HepG2 (cell line): ENCODE measurements at regions not wholly inside any gene's neighbourhood (a gene's known extent, or its start where the extent isn't known, plus 50 kb on each side); places are given as distances from the start of the nearest gene placed in this dataset.

ENCODE experiments used
- ATAC-seq: fragments of 200-7000 bp; cut with Tn5 transposase; 3 replicates; pipeline ENCODE4 v1.9.1; 2020; ENCODE audit warnings: mild to moderate bottlenecking, moderate library complexity
- BruUV-seq: library from RNA; stranded (reverse); fragments of 400-500 nt; replicated peaks from 2 replicates; lab custom pipeline; 2021; lab: Mats Ljungman, UMichigan
- CTCF ChIA-PET: fragments of 300-600 bp; formaldehyde crosslinking; extraction: SDS; loops from one replicate; lab custom pipeline; 2021; ENCODE audit warnings: low total read pairs, inconsistent platforms, low intra/inter-chr PET ratio; lab: Yijun Ruan, JAX
- POLR2A ChIA-PET: fragments of 350-600 bp; sonication (Branson Sonifier 250); formaldehyde crosslinking; loops from one replicate; lab custom pipeline; 2020; ENCODE audit warnings: antibody characterized with exemption, inconsistent platforms; lab: Yijun Ruan, JAX
- DNase-seq: peaks from one replicate; pipeline ENCODE4 v3.0.0-alpha.2; 2015; ENCODE audit warnings: low spot score
- FAIRE-seq: peaks from 3 replicates; lab custom pipeline; 2011; peaks lifted over from hg19 to GRCh38; lab: Jason Lieb, UNC
- H2AFZ ChIP-seq: one replicate; pipeline ENCODE4 v1.6.1; 2011; ENCODE audit warnings: low read length, inconsistent platforms
- H3K27ac ChIP-seq: fragments of 300-600 bp; 3 replicates; pipeline ENCODE4 v1.8.0; 2011; ENCODE audit warnings: mixed run types, mild to moderate bottlenecking, mixed read lengths, low read length, inconsistent platforms; ENCODE audit not compliant: insufficient read depth; ENCODE audit errors: extremely low read length
- H3K27me3 ChIP-seq, 2 experiments: fragments of 200-600 bp in 1 of 2; 2 replicates in 1 of 2; 3 replicates in 1 of 2; pipeline versions ENCODE4 v1.6.0 to v1.8.0; 2011; ENCODE audit warnings: low read length in 2 of 2, mild to moderate bottlenecking in 2 of 2, moderate library complexity in 2 of 2, inconsistent platforms in 1 of 2; ENCODE audit not compliant: insufficient read depth in 2 of 2, control insufficient read depth in 1 of 2
- H3K36me3 ChIP-seq, 2 experiments: fragments of 200-600 bp in 1 of 2; replicated peaks in 1 of 2; 2 replicates in 1 of 2; 3 replicates in 1 of 2; pipeline versions ENCODE4 v1.5.1 to v1.8.0; 2011; ENCODE audit warnings: low read length in 2 of 2, inconsistent platforms in 1 of 2; ENCODE audit not compliant: insufficient read depth in 2 of 2, control insufficient read depth in 1 of 2
- H3K4me1 ChIP-seq: 2 replicates; pipeline ENCODE4 v1.5.1; 2012; ENCODE audit warnings: low read length, inconsistent platforms; ENCODE audit not compliant: insufficient read depth
- H3K4me2 ChIP-seq: 2 replicates; pipeline ENCODE4 v1.6.0; 2011; ENCODE audit warnings: low read depth, low read length, inconsistent platforms
- H3K4me3 ChIP-seq, 3 experiments: fragments of 200-600 bp in 1 of 3; sonication (generic), shearing (Covaris generic) in 1 of 3; replicated peaks in 1 of 3; 2 replicates each; pipeline ENCODE4 v1.5.1; 2011 to 2016; ENCODE audit warnings: low read length in 3 of 3, inconsistent platforms in 2 of 3, low read depth in 2 of 3, mild to moderate bottlenecking in 2 of 3, control low read depth in 1 of 3, mixed read lengths in 1 of 3; ENCODE audit not compliant: insufficient read depth in 1 of 3
- H3K79me2 ChIP-seq: one replicate; pipeline ENCODE4 v1.6.1; 2011; ENCODE audit warnings: low read length, inconsistent platforms; ENCODE audit not compliant: insufficient read depth
- H3K9ac ChIP-seq: 2 replicates; pipeline ENCODE4 v1.6.0; 2011; ENCODE audit warnings: mild to moderate bottlenecking, low read depth, low read length, inconsistent platforms; ENCODE audit not compliant: insufficient read depth
- H3K9me3 ChIP-seq: 2 replicates; pipeline ENCODE4 v1.5.1; 2012; ENCODE audit warnings: mild to moderate bottlenecking, low read length
- H4K20me1 ChIP-seq: 2 replicates; pipeline ENCODE4 v1.6.0; 2011; ENCODE audit warnings: inconsistent platforms, mild to moderate bottlenecking, low read length, moderate library complexity; ENCODE audit not compliant: insufficient read depth
- HDAC1 ChIP-seq: sonication (generic); formaldehyde crosslinking; IDR thresholded peaks from 2 replicates; pipeline ENCODE4 v1.5.1; 2020; ENCODE audit warnings: mild to moderate bottlenecking, missing genetic modification reagents
- HNRNPH1 ChIP-seq: fragments of 200-400 bp; formaldehyde crosslinking; optimal IDR thresholded peaks from 2 replicates; pipeline ENCODE3; 2017; ENCODE audit warnings: mild to moderate bottlenecking, low read depth, low read length
- KDM5A ChIP-seq: fragments of 200-600 bp; sonication (generic); IDR thresholded peaks from 2 replicates; pipeline ENCODE4 v1.7.0; 2018; ENCODE audit warnings: antibody characterized with exemption, mild to moderate bottlenecking, low read length, borderline replicate concordance
- KLF11 ChIP-seq: IDR thresholded peaks from 2 replicates; pipeline ENCODE4 v1.6.1; 2016; ENCODE audit warnings: missing compliant biosample characterization
- MAFF ChIP-seq: IDR thresholded peaks from 2 replicates; pipeline ENCODE4 v1.6.1; 2011; ENCODE audit warnings: low read depth, low read length, improper control_type of control experiment
- MAFK ChIP-seq, 2 experiments: IDR thresholded peaks in 1 of 2; conservative IDR thresholded peaks in 1 of 2; 2 replicates each; pipeline ENCODE4 v1.6.1; 2011; ENCODE audit warnings: improper control_type of control experiment in 2 of 2, low read length in 2 of 2
- RFX1 ChIP-seq: fragments of 450-650 bp; IDR thresholded peaks from 2 replicates; pipeline ENCODE4 v1.6.1; 2017
- TCF7L2 ChIP-seq: IDR thresholded peaks from 2 replicates; pipeline ENCODE4 v1.6.1; 2011; ENCODE audit warnings: mild to moderate bottlenecking, low read depth, low read length, moderate library complexity
- ZFYVE20 ChIP-seq: sonication (generic); formaldehyde crosslinking; IDR thresholded peaks from 2 replicates; pipeline ENCODE4 v1.8.0; 2023; ENCODE audit warnings: low read depth, mild to moderate bottlenecking, moderate library complexity, missing genetic modification reagents, borderline replicate concordance
- ZKSCAN1 ChIP-seq: fragments of 150-350 bp; IDR thresholded peaks from 2 replicates; pipeline ENCODE4 v1.6.1; 2014; ENCODE audit warnings: low read length
- ZNF136 ChIP-seq: sonication (generic); formaldehyde crosslinking; IDR thresholded peaks from 2 replicates; pipeline ENCODE4 v1.8.1; 2022; ENCODE audit warnings: low read depth, mild to moderate bottlenecking, moderate library complexity, missing genetic modification reagents
- ZNF143 ChIP-seq: sonication (generic); formaldehyde crosslinking; IDR thresholded peaks from 2 replicates; pipeline ENCODE4 v1.4.0; 2020; ENCODE audit warnings: missing genetic modification reagents
- ZNF225 ChIP-seq: sonication (generic); formaldehyde crosslinking; IDR thresholded peaks from 2 replicates; pipeline ENCODE4 v1.4.0; 2020; ENCODE audit warnings: mild to moderate bottlenecking, missing genetic modification reagents
- ZNF552 ChIP-seq: sonication (generic); formaldehyde crosslinking; IDR thresholded peaks from 2 replicates; pipeline ENCODE4 v1.9.0; 2022; ENCODE audit warnings: missing genetic modification reagents, mild to moderate bottlenecking, borderline replicate concordance
- WGBS: methylation state at CpG from one replicate; pipeline ENCODE4 v1.1.6; 2017; ENCODE audit warnings: low lambda C conversion rate; 5-methylcytosine and 5-hydroxymethylcytosine counted together
- in situ Hi-C: cut with HindIII; loops from 2 replicates; pipeline ENCODE4 v1.10.0; 2017; ENCODE audit warnings: low pct_unique_long_range_greater_than_20kb; ENCODE audit not compliant: extremely low pct_ligation_motif_present
- intact Hi-C: fragments of 100-400 bp; cut with micrococcal nuclease; formaldehyde crosslinking; loops from one replicate; pipeline ENCODE4 v1.10.0; 2022; ENCODE audit not compliant: unreplicated experiment
- TF ChIP-seq, protein P1 (sequence below): sonication (generic); formaldehyde crosslinking; IDR thresholded peaks from 2 replicates; pipeline ENCODE4 v1.5.0; 2020; ENCODE audit warnings: missing genetic modification reagents
- TF ChIP-seq, protein P2 (sequence below): sonication (generic); formaldehyde crosslinking; IDR thresholded peaks from 2 replicates; pipeline ENCODE4 v1.8.0; 2022; ENCODE audit warnings: mild to moderate bottlenecking, missing genetic modification reagents; ENCODE audit not compliant: insufficient replicate concordance

DNA sequence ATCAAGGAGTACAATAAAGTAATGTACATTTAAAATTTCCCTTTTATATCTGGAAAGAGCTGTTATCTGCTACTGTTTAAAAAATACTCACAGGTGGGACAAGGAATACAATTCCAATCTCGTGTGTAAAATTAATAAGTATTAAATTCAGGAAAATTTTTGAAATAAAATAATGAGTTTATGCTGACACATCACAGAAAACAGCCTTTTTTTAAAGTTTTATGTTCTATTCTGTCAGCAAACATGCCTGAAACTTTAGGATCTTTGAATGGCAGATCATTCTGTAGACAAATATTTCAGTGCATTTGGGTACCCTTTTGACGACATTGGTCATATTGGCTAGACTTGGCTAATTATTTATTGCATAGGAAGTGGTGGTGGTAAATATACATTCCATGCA, 254.4 kb upstream of the ETAA1 start:
- ChIA-PET POLR2A (no interaction called here), CTCF (no interaction called here)
- H2AFZ ChIP-seq, result no peak overlapping the region
- no peak for ATAC-seq
- H3K4me1 ChIP-seq, result no peaks in the 10 kb centered on the region
- FAIRE-seq, result no peak
- peaks cover 66% of the 10 kb centered on the region for H3K9me3 ChIP-seq
- no peaks in the 10 kb centered on the region for H3K27me3 ChIP-seq
- TF ChIP-seq ZNF552 (CRISPR knock-in tag) (no peak), ZNF143 (no peak), KLF11 (CRISPR knock-in tag) (no peak), KDM5A (no peak), ZKSCAN1 (no peak), MAFF (peak; percentile 58), MAFK (conservative IDR thresholded peaks at IDR 0.05 in 1 of 2, IDR thresholded peaks at IDR 0.05 in 1 of 2; ENCODE audit: low read length in 2 of 2) (peak; percentile 32 to 66), TCF7L2 (no peak), HNRNPH1 (no peak)
- TF ChIP-seq, protein P1, sequence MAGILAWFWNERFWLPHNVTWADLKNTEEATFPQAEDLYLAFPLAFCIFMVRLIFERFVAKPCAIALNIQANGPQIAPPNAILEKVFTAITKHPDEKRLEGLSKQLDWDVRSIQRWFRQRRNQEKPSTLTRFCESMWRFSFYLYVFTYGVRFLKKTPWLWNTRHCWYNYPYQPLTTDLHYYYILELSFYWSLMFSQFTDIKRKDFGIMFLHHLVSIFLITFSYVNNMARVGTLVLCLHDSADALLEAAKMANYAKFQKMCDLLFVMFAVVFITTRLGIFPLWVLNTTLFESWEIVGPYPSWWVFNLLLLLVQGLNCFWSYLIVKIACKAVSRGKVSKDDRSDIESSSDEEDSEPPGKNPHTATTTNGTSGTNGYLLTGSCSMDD (CRISPR knock-in tag), result no peak
- no peak overlapping the region for H3K27ac ChIP-seq
- intact Hi-C loops (no loop called here), in situ Hi-C loops (no loop called here)
- H3K4me3 ChIP-seq, result no peak overlapping the region
- H3K36me3 ChIP-seq, result no peaks in the 10 kb centered on the region
- H4K20me1 ChIP-seq, result no peaks in the 10 kb centered on the region
- 25% methylated on average over 2 of the region's 2 CpGs for WGBS
- no TSS peak for BruUV-seq
- no peak overlapping the region for H3K4me2 ChIP-seq
- no peak overlapping the region for H3K9ac ChIP-seq
- DNase-seq, result no peak
- H3K79me2 ChIP-seq, result no peaks in the 10 kb centered on the region

DNA sequence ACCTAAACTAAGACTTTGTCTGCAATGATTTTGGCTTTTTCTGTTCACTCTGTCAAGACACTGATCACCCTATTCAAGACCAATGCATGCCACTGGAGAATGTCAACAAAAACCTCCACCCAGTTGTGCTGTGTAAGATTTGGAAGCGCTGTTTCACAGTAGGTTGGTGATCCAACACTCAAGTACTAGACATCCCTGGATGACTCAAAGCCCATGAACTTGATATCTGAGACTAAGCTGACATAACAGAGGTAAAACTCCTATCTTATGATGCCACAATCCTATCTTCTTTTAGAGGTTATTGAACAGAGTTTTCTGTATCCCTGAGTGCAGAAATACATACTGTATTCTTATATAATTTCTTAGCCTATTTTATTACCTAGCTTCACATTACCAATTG, 251.3 kb upstream of the ETAA1 start:
- in situ Hi-C loops, result no loop called here
- H3K36me3 ChIP-seq, result no peaks in the 10 kb centered on the region
- no peaks in the 10 kb centered on the region for H4K20me1 ChIP-seq
- no peaks in the 10 kb centered on the region for H3K79me2 ChIP-seq
- 56% methylated on average over 1 of the region's 1 CpG for WGBS
- no peak for TF ChIP-seq RFX1
- no peak for TF ChIP-seq ZFYVE20 (CRISPR knock-in tag)
- TF ChIP-seq ZNF225 (CRISPR knock-in tag), result no peak
- TF ChIP-seq ZNF136 (CRISPR knock-in tag), result no peak
- TF ChIP-seq, protein P2, sequence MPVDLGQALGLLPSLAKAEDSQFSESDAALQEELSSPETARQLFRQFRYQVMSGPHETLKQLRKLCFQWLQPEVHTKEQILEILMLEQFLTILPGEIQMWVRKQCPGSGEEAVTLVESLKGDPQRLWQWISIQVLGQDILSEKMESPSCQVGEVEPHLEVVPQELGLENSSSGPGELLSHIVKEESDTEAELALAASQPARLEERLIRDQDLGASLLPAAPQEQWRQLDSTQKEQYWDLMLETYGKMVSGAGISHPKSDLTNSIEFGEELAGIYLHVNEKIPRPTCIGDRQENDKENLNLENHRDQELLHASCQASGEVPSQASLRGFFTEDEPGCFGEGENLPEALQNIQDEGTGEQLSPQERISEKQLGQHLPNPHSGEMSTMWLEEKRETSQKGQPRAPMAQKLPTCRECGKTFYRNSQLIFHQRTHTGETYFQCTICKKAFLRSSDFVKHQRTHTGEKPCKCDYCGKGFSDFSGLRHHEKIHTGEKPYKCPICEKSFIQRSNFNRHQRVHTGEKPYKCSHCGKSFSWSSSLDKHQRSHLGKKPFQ (CRISPR knock-in tag), result no peak
- TF ChIP-seq HDAC1 (CRISPR knock-in tag), result no peak
- TF ChIP-seq, all 625 proteins: peak for 0
- CTCF ChIA-PET, result no interaction called here
- Histone ChIP-seq H3K27me3 (no peaks in the 10 kb centered on the region), H3K9me3 (peaks cover 81% of the 10 kb centered on the region), H3K4me3 (no peak overlapping the region), H3K9ac (no peak overlapping the region), H3K4me2 (no peak overlapping the region), H3K27ac (no peak overlapping the region), H3K4me1 (no peaks in the 10 kb centered on the region), H2AFZ (no peak overlapping the region)
- no peak for DNase-seq
- BruUV-seq, result no TSS peak
- POLR2A ChIA-PET, result no interaction called here
- ATAC-seq, result no peak
- intact Hi-C loops, result no loop called here
- no peak for FAIRE-seq
